Panc1 (cell line): ENCODE measurements at regions not wholly inside any gene's neighbourhood (a gene's known extent, or its start where the extent isn't known, plus 50 kb on each side); places are given as distances from the start of the nearest gene placed in this dataset.

ENCODE experiments used
- ATAC-seq: fragments of 200-7000 bp; cut with Tn5 transposase; 2 replicates; pipeline ENCODE4 v1.9.1; 2020; ENCODE audit warnings: mild to moderate bottlenecking, moderate library complexity
- BruUV-seq: library from RNA; stranded (reverse); fragments of 400-500 nt; replicated peaks from 2 replicates; lab custom pipeline; 2021; lab: Mats Ljungman, UMichigan
- CTCF ChIA-PET: fragments of 300-600 bp; sonication (Branson Sonifier 250); formaldehyde crosslinking; loops from one replicate; lab custom pipeline; 2022; ENCODE audit warnings: antibody characterized with exemption; lab: Charles Lee
- POLR2A ChIA-PET: fragments of 300-600 bp; sonication (Branson Sonifier 250); formaldehyde crosslinking; loops from one replicate; lab custom pipeline; 2022; ENCODE audit warnings: antibody characterized with exemption; lab: Charles Lee
- DNase-seq: peaks from one replicate; pipeline ENCODE4 v3.0.0-alpha.2; 2010; ENCODE audit warnings: low read depth, low spot score
- H3K27ac ChIP-seq: 2 replicates; pipeline ENCODE4 v1.5.1; 2011; ENCODE audit warnings: mild to moderate bottlenecking, low read length, inconsistent platforms
- H3K27me3 ChIP-seq: fragments of 200-500 bp; sonication (Bioruptor generic); 2 replicates; pipeline ENCODE4 v1.6.0; 2014; ENCODE audit warnings: low read length, inconsistent platforms; ENCODE audit not compliant: control insufficient read depth, insufficient read depth
- H3K36me3 ChIP-seq: fragments of 200-500 bp; sonication (Bioruptor generic); 2 replicates; pipeline ENCODE4 v1.5.1; 2014; ENCODE audit warnings: inconsistent platforms, mild to moderate bottlenecking, low read length, moderate library complexity; ENCODE audit not compliant: control insufficient read depth, insufficient read depth
- H3K4me1 ChIP-seq: 2 replicates; pipeline ENCODE4 v1.5.1; 2011; ENCODE audit warnings: inconsistent platforms, mild to moderate bottlenecking, low read length, moderate library complexity; ENCODE audit not compliant: control insufficient read depth, insufficient read depth
- H3K4me3 ChIP-seq, 2 experiments: 2 replicates each; pipeline ENCODE4 v1.5.1; 2011 to 2012; ENCODE audit warnings: low read depth in 2 of 2, low read length in 2 of 2, mild to moderate bottlenecking in 2 of 2, inconsistent platforms in 1 of 2, moderate library complexity in 1 of 2
- H3K9me3 ChIP-seq: fragments of 200-500 bp; sonication (Bioruptor generic); 2 replicates; pipeline ENCODE4 v1.5.1; 2014; ENCODE audit warnings: low read depth, mild to moderate bottlenecking, inconsistent platforms, low read length, moderate library complexity; ENCODE audit not compliant: control insufficient read depth, insufficient read depth
- POLR2AphosphoS5 ChIP-seq: IDR thresholded peaks from 2 replicates; pipeline ENCODE4 v1.6.1; 2012; ENCODE audit warnings: mild to moderate bottlenecking, low read depth, low read length, moderate library complexity
- REST ChIP-seq, 2 experiments: IDR thresholded peaks; 2 replicates each; pipeline ENCODE4 v1.6.1; 2011 to 2012; ENCODE audit warnings: low read depth in 2 of 2, control low read depth in 1 of 2, low read length in 1 of 2, mild to moderate bottlenecking in 1 of 2, moderate library complexity in 1 of 2; ENCODE audit not compliant: insufficient read depth in 1 of 2
- SIN3A ChIP-seq: IDR thresholded peaks from 2 replicates; pipeline ENCODE4 v1.6.1; 2012; ENCODE audit warnings: low read depth, mild to moderate bottlenecking, low read length, moderate library complexity, borderline replicate concordance; ENCODE audit not compliant: insufficient read depth
- TCF7L2 ChIP-seq: IDR thresholded peaks from 2 replicates; pipeline ENCODE4 v1.6.1; 2011; ENCODE audit warnings: mild to moderate bottlenecking, low read depth, low read length, inconsistent platforms
- in situ Hi-C: cut with HindIII; loops from 2 replicates; pipeline ENCODE4 v1.10.0; 2016; ENCODE audit warnings: low sequenced_read_pairs, low pct_unique_long_range_greater_than_20kb
- intact Hi-C: fragments of 100-400 bp; cut with micrococcal nuclease; formaldehyde crosslinking; loops from one replicate; pipeline ENCODE4 v1.10.0; 2022; ENCODE audit not compliant: unreplicated experiment
- TF ChIP-seq, protein P1 (sequence below): fragments of 450-650 bp; IDR thresholded peaks from 2 replicates; pipeline ENCODE4 v1.5.1; 2017; ENCODE audit warnings: mild to moderate bottlenecking

GRCh38 chr17:69907132-69907847 lies 167.7 kb upstream of the KCNJ16 start:
- POLR2A ChIA-PET: no interaction called here
- Histone ChIP-seq H3K27ac (no peak overlapping the region), H3K4me3 (no peak overlapping the region), H3K27me3 (no peaks in the 10 kb centered on the region), H3K9me3 (no peaks in the 10 kb centered on the region), H3K4me1 (no peaks in the 10 kb centered on the region), H3K36me3 (no peaks in the 10 kb centered on the region)
- CTCF ChIA-PET: no interaction called here
- TF ChIP-seq SIN3A (no peak), POLR2AphosphoS5 (no peak), TCF7L2 (no peak), REST (IDR thresholded peaks at IDR 0.05; ENCODE audit: insufficient read depth in 1 of 2, low read depth in 2 of 2, low read length in 1 of 2) (no peak)
- TF ChIP-seq, protein P1, sequence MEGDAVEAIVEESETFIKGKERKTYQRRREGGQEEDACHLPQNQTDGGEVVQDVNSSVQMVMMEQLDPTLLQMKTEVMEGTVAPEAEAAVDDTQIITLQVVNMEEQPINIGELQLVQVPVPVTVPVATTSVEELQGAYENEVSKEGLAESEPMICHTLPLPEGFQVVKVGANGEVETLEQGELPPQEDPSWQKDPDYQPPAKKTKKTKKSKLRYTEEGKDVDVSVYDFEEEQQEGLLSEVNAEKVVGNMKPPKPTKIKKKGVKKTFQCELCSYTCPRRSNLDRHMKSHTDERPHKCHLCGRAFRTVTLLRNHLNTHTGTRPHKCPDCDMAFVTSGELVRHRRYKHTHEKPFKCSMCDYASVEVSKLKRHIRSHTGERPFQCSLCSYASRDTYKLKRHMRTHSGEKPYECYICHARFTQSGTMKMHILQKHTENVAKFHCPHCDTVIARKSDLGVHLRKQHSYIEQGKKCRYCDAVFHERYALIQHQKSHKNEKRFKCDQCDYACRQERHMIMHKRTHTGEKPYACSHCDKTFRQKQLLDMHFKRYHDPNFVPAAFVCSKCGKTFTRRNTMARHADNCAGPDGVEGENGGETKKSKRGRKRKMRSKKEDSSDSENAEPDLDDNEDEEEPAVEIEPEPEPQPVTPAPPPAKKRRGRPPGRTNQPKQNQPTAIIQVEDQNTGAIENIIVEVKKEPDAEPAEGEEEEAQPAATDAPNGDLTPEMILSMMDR: no peak
- no peak for DNase-seq
- in situ Hi-C loops: no loop called here
- BruUV-seq: no TSS peak
- intact Hi-C loops: no loop called here
- ATAC-seq: no peak

- H3K27me3 ChIP-seq: no peaks in the 10 kb centered on the region
- H3K27ac ChIP-seq: no peak overlapping the region
- no peaks in the 10 kb centered on the region for H3K4me1 ChIP-seq
- POLR2A ChIA-PET: no interaction called here
- ATAC-seq (no peak), DNase-seq (no peak)
- no TSS peak for BruUV-seq
- CTCF ChIA-PET: no interaction called here
- in situ Hi-C loops (no loop called here), intact Hi-C loops (no loop called here)
- no peaks in the 10 kb centered on the region for H3K36me3 ChIP-seq
- TF ChIP-seq POLR2AphosphoS5 (no peak), TCF7L2 (no peak), SIN3A (no peak), REST (IDR thresholded peaks at IDR 0.05; ENCODE audit: insufficient read depth in 1 of 2, low read depth in 2 of 2, low read length in 1 of 2) (no peak)
- TF ChIP-seq, protein P1: no peak
- no peaks in the 10 kb centered on the region for H3K9me3 ChIP-seq
- no peak overlapping the region for H3K4me3 ChIP-seq
Observed at GRCh38 chr17:69908626-69909368, 166.2 kb upstream of the KCNJ16 start.
